GM18502 (cell line): ENCODE measurements at regions not wholly inside any gene's neighbourhood (a gene's known extent, or its start where the extent isn't known, plus 50 kb on each side); places are given as distances from the start of the nearest gene placed in this dataset.
"Not testable (repeated sequence)": the region's sequence is repeated elsewhere in the genome, so short reads cannot be mapped to it uniquely, and the experiment has no call there.

Experiments used
- ATAC-seq: cut with Tn5 transposase; IDR thresholded peaks from one replicate; pipeline ENCODE4 v1.9.1; 2021; ENCODE audit warnings: mild to moderate bottlenecking; ENCODE audit not compliant: unreplicated experiment, poor library complexity

DNA sequence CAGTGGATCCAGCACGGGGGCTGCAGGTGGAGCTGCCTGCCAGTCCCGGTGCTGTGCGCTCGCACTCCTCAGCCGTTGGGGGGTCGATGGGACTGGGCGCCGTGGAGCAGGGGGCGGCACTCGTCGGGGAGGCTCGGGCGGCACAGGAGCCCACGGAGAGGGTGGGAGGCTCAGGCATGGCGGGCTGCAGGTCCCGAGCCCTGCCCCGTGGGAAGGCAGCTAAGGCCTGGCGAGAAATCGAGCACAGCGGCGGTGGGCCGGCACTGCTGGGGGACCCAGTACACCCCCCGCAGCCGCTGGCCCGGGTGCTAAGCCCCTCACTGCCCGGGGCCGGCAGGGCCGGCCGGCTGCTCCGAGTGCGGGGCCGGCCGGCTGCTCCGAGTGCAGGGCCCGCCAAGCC is 52.3 kb upstream of the MARK1 start:
- ATAC-seq = not testable (repeated sequence)

GRCh38 chr1:220475141-220475540 is 52.8 kb upstream of the MARK1 start:
- not testable (repeated sequence) for ATAC-seq

DNA sequence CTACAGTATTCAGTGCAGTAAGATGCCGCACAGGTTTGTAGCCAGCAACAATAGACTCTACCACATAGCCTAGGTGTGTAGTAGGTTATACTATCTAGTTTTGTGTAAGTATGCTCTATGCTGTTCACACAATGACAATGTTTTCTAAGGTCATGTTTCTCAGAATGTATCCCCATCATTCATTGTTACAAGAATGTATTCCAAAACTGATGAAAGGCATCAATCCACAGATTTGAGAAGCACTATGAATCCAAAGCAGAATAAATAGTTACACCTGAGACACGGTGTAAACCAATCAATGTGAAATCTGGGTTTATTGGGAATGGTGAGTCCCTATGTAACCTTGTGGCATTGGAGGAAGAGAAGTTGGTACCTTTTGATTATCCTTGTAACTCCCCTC is 54.5 kb upstream of the MARK1 start:
- ATAC-seq = no peak

GRCh38 chr1:220462752-220463151 is 65.2 kb upstream of the MARK1 start:
- no peak for ATAC-seq

GRCh38 chr1:220458936-220459335 is 69.0 kb upstream of the MARK1 start:
- ATAC-seq = no peak

GRCh38 chr1:220457957-220458609 is 69.9 kb upstream of the MARK1 start:
- no peak for ATAC-seq

GRCh38 chr1:220455559-220455958 is 72.4 kb upstream of the MARK1 start:
- ATAC-seq = no peak

DNA sequence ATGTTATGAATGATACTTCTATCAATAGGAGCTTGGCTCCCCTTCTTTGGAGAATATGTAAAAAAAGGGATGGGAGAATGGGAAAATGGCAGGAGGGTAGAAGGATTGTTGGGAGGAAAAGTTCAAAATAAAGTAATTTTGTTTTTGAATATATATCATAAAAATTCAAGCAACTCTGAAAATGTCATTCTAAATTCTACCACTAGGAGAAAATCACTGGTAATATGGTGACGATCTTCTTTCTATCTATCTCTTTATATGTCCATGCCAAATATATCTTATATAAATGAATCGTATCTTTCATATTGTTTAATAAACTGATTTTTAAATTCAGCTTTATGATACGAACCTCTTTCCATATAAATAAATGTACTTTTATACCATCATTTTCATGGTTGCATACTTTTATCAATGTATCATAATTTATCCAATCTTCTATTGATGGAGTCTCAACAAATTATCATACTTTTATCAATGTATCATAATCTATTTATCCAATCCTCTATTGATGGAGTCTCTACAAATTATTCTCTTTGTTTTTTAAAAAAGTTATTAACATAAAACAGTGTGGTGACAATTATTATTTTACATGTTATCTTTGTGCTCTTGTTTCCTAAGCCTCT is 73.7 kb upstream of the MARK1 start:
- no peak for ATAC-seq

GRCh38 chr1:220453371-220453770 is 74.6 kb upstream of the MARK1 start:
- no peak for ATAC-seq

DNA sequence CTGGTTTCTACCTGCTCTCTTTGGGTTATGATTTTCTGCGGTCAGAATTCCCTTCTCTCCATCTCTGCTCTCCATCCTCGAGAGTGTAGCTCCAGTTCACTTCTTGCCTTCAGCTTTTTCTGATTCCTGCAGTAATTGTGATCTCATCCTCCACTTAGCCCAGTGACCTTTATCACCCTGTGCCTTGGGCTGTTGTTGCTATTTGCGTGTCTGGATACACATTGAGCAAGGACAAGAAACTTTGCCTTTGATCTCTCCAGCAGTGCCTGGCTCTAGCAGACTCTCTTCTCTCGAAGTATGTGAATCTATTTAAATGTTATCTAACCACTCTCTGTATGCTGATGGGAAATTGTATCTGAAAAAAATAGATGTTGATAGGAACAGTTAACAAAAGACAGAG is 76.4 kb upstream of the MARK1 start:
- no peak for ATAC-seq

DNA sequence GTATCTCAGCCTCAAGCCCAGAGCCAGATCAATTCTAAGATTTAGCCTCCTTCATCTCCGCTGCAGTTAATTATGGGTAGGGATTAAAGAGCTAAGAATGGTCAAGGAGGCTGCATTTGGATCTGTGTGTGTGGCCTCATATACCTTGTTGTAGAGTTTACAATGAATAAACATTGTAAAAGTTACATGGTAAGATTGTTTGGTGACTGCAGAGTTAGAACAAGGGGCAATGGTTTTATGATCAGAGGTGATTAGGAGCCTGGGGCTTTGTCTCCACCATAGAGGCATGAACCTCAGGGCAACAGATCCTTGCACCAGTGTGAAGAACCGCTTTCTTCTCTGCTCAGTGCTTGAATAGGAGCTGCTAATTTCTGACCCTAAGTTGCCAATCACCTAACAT is 77.0 kb upstream of the MARK1 start:
- no peak for ATAC-seq

DNA sequence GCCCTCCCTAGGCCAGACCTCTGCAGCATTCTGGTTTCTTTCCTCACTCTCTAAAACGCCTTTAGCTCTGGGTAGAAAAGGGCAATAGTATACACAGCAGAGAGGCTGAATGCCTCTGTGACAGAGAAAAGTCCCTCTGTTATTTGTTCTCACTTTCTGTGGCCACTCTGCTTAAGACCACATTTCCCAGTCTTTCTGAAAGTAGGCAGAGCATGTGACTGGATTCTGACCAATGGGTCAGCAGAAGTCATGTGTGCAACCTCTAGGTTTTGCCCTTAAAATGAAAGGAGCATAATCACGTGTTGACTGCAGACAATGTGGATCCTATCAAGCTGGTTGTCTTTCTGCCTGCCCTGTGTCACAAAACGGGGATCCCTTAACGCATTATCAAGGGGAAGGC is 79.7 kb upstream of the MARK1 start:
- ATAC-seq = peak; percentile 66

- ATAC-seq = not testable (repeated sequence)
These were observed 83.3 kb upstream of the MARK1 start for GRCh38 chr1:220444586-220444985.

DNA sequence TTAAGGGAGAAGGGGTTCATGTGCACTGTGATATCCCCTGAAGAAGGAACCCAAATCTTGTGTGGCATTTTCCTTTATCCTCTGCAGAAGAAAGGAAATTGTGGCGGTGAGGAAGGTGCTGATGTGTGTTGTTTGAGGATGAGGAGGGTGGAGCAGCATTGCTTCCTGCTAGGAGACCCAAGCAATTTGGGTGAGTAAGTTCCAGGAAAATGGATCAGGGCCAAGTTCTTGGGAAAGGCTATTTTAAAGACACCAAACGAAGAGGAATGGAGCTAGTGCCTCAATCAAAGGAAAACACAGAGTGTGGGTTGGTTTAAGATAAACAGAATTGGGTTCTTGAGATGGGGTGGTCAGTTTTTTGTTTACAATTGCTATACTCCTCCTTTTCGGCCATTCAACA is 86.7 kb upstream of the MARK1 start:
- ATAC-seq = no peak

DNA sequence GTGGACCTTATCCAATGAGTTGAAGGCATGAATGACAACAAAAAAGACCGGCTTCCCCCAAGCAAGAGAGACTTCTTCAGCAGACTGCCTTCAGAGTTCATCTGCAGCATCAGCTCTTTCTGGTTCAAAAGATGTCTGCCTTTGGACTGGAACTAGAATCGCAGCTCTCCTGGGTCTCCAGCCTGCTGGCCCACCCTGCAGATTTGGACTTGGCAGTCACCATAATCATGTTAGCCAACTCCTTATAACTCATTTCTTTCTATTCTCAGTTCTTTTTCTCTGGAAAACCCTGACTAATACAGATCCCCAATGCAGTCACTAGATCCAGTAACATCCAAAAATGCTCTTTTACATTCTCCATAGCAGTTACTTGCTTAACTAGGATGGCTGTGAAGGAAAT is 89.2 kb upstream of the MARK1 start:
- no peak for ATAC-seq

DNA sequence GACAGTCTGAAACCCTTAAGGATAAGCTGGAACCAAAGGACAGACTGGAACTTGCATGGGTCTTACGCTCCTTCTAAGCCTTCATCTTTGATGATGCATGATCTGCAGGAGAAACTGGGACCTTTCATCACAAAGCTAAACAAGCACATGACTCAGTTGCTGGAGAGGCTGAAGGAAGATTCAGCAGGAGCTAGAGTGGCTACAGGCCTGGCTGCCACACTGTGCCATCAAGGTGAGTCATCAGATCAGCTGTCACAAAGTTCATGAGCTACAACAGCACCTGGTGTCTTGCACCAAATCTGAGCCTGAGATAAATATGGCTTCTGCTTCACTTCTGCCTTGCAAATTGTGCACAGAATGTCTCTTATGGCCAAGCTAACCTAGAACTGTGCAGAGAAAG is 95.5 kb upstream of the MARK1 start:
- no peak for ATAC-seq

DNA sequence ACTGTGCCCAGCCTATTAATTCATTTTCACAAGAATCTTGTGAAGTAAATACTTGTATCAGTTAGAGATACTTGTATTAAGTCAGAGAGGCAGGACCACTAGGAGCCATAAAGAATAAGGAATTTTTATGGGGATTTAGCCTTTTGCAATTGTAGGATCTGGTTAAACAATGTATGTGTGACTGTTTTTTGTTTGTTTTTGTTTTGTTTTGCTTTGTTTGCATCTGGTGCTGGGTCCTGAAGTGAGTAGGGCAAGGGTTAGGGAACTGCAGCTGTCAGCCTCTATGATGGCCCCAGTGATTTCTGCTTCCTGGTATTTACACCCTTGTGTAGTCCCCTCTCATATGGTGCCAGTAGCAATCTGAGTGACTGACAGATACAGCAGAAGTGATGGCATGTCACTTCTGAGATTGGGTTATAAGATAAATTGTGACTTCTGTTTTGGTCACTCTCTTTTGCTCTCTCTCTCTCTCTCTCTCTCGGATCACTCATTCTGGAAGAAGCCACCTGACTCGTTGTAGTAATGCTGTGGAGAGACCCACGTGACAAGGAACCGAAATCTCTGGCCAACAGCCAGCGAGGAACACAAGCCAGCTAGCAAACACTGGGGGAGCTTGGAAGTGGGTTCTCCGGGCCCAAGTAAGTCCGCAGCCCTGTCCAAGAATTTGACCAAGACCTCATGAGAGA is 96.2 kb upstream of the MARK1 start:
- no peak for ATAC-seq

DNA sequence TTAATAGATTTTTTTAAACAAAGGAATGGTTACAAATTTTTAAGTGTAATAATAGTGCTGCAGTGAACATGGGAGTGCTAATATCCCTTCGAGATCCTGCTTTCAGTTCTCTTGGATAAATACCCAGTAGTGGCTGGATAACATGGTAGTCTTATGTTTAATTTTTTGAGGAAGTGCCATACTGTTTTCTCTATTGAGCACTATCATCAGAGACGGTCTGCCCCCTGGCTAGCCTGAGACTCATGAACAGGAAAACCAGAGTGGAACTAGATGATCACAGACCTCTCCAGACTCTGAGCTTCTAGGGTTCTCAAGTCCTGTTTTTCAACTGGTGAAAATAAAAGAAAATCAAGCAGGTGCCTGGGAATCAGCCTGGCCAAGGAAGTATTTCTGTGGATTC is 97.3 kb upstream of the MARK1 start:
- no peak for ATAC-seq

GRCh38 chr1:220430059-220430458 is 97.9 kb upstream of the MARK1 start:
- no peak for ATAC-seq

- ATAC-seq = no peak
These were observed 100.9 kb upstream of the MARK1 start for GRCh38 chr1:220426989-220427388.

GRCh38 chr1:220425852-220426251 is 102.1 kb upstream of the MARK1 start:
- ATAC-seq = no peak

DNA sequence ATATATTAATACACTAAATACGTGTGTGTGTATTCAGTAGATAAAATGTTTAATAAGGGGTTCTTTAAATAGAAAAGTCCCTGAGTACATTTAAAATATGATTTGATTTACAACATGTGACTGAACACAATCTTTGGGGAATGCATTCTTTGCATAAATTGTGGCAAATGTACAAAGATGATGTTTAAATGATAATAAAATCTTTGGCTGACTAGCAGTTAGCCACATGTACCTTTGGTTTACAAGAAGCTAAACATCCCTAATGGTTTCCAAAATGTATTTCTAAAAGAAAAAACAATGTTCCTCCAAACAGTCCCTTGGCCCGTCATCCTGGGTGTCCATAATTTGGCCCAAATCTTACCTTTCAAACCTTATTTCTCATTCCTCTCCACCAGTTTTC is 106.4 kb upstream of the MARK1 start:
- no peak for ATAC-seq
